ENCODE measurements at regions not wholly inside any gene's neighbourhood (a gene's known extent, or its start where the extent isn't known, plus 50 kb on each side); places are given as distances from the start of the nearest gene placed in this dataset.

- TF ChIP-seq EZH2 (IDR thresholded peaks at IDR 0.05; ENCODE audit: insufficient read depth, poor library complexity, severe bottlenecking) (no peak), EZH2phosphoT487 (IDR thresholded peaks at IDR 0.05; ENCODE audit: insufficient read depth, low read depth) (no peak)
Measured at GRCh38 chr11:70509476-70509875, 111.1 kb downstream of the CTTN start.

Data from GM23248 (cell line).